GM19467 (cell line): ENCODE measurements at regions not wholly inside any gene's neighbourhood (a gene's known extent, or its start where the extent isn't known, plus 50 kb on each side); places are given as distances from the start of the nearest gene placed in this dataset.

ENCODE experiments used
- ATAC-seq: cut with Tn5 transposase; IDR thresholded peaks from one replicate; pipeline ENCODE4 v1.9.1; 2021; ENCODE audit warnings: mild to moderate bottlenecking, moderate library complexity; ENCODE audit not compliant: unreplicated experiment

DNA sequence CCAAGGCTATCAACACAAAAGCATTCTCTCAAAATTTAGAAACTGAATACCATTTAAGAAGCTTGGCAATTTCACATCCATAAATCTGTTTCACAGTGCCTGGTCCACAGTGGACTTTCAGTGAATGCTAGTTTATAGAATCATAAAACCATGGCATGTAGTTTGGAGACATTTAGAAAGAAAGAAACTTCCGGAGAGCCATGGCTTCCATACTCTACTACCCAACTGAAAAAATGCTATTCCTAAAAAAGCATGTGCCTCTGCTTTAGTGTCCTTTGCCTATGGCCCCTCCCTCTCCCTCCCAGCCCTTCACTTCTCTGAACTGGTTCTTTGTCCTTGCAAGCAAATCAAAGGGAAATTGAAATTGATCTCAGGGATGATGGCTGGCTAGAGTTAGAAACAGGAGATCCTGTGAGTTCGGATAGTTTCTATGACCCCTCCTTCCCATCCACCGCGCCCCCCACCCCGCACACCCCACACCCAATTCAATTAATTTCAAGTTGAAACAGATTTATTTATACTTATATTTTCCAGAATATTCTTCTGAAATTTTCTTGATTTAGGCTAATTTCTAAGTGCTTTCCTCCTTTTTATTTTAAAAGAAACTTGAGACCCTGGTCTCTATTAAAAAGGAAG, 248.3 kb downstream of the TRIB2 start:
- no peak for ATAC-seq

DNA sequence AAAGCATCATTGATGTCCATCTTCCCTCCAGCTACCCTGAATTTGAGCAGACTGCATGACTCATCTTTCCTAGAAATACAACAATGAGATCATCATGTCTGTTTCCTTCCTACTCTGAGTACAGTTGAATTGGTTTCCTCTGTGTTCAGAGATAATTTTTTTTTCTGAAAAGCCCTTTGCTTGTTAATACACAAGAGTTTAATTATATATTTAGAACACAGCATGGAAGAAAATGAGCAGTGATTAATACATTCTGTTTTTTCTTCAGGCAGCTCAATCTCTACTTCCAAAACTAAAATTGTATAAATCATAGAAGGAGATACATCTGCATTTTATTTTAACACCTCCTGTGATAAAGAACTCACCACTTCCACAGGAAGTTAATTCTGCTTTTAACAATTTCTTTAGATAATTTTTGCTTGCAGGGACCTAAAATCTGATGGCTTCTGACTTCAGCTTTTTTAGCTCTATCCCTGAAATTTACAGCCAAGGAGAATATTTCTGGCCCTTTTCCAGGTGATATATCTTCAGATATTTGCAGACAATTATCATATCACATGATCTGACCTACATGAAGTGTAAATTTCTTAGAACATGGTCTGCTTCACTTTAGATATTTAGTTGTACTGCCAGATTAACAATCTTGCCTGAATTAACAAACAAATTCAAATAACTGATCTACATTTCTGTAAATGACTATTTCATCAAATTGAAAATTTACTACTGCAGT, 249.0 kb downstream of the TRIB2 start:
- ATAC-seq: no peak

DNA sequence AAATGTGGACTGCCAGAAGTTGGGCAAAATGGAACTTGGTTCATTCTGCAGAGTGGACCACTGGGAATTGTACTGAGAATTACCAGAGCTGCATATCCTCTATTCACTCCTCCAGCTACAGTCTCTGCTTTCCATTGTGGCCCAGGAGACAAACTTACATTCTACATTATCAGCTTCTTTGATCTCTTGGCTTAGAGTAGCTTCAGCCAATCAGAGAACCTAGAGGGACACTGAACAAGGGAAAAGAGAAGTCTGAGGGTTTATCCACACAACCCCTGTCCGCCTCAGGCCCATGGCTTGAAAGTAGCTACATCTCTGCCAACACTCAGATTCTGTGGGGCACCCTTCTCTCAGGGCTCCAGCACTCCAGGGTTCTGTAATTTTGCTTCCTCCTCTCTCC, 251.1 kb downstream of the TRIB2 start:
- no peak for ATAC-seq

DNA sequence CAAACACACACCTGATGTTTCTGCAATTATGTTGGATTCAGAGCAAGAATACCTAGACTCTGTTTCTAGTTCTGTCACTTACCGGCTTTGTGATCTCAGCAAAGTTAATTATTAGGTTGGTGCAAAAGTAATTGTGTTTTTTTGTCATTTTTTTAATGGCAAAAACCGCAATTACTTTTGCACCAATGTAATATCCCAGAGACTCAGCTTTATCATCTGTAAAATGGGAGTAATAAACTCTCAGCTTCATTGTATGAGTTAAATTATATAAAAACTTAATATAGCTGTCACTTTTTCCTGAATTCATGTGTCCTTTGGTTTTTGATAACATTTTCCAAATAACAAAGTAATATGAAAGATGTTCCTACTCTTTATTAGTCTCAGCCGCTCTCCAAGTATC, 251.7 kb downstream of the TRIB2 start:
- no peak for ATAC-seq

DNA sequence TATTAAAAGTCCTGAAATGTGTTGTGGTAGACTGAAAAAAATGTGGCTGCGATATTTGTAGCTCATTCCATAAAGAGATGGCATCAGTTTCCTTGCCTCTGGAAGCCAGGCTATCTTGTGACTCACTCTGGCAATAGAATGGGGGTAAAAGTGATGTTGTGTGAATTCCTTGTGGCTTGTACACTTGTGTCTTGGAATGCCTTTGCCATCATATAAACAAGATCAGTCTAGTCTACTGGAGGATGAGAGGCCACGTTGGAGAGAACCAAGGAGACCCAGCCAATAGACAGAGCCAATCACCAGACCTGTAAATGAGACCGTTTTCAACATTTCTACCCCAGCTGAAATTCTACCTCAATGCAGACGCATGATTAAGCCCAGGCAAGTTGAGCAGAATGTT, 254.1 kb downstream of the TRIB2 start:
- ATAC-seq: no peak

DNA sequence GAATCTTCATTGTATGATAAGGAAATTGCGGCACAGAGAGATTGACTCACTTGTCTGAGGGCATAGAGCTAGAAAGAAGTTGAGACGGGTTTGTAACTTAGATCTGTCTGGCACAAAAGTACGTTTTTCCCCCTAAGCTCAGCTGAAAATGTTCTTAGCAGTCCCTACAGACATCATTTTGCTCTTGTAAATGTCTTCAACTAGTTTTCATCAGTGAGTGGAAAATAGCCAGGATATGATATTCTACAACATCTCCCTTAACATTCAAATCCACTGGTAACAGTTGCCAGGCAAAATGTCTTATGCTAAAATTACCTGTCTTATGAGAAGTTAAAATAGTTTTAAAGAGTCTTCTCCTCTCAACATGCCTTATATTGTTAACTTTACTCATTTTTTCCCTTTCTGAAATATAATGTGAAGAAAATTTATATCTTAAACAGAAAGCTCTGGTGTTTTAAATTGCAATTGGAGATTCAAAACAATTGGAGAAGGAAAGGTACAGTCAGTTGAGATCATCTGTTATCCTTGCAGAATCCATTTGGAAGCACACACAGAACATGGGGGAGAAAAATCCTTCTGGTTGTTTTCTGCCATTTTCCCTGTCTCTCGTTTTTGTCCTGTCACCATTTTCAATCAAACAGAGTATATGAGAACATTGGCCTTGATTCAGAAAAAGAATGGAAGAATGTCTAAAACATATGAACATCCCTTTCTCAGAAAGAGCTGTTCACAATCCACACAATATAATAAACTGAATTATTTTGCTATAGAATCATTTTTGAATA, 255.0 kb downstream of the TRIB2 start:
- ATAC-seq: no peak

DNA sequence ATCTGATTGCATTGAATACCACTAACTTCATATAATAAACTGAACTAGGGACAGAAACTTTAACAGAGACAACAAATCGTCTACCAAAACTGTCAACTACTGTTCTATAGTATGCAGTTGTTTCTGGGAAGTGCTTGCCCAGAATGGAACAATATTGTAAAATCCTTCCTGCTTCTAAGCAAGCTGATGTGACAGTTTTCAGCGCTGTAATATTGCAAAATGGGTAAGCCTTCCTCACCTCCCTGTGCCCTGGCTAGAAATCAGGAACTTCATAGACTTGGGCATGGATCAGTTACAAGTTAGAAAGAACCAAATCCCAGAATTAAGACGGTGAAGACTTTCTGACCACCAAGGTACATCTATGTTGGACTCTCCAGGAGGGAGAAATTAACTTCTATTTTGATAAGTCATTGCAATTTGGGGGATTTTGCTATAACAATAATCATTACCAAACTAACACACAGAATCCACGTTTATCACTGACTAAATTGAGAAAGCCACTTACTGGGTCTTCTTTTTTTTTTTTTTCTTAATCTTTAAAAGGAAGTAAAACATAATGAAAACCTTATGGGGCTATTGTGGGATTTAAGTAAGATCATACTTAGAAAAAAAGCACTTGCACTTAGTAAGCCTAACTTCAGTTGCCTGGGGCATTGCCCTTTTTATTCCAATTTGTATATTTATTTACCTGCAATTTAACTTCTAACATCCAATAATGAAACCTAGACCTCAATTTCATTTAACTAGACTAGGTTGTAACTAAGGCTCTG, 261.5 kb downstream of the TRIB2 start:
- ATAC-seq: no peak

DNA sequence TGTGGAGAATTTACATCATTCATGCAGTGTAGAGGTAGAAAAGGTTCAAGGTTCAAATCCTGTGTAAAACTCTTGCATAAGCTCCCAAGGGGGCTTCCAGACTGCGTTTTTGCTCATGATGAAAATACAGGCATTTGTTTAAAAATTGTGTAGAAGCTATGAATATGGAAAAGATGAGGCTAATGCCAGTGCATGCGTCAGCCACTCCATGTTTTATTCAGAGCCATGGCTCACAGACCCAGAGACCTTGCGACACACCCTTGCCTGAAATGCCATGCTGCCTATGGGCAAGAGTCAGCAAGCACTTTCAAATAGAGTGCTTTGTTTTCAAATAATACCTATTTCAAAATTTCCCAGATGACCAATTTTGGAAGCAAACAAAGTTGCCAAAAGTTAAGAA, 262.3 kb downstream of the TRIB2 start:
- ATAC-seq: no peak

DNA sequence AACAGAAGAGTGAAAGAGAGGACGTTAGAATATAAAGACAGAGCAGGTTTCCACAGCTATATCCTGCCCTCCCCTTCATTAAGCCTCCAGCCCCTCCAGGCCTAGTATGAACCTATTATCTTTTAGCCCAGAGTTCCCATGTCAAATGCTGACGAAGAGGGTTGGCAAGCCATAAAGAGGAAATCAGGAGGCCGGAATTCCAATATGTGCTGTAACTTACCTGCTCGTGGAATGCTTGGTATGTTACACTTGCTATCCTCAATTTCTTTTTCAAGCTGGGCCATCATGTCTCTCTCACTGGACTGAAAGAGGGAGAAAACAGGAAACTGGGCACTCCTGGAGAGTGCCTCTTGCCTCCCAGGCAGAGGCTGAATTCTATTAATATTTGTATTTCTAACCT, 264.1 kb downstream of the TRIB2 start:
- ATAC-seq: no peak

DNA sequence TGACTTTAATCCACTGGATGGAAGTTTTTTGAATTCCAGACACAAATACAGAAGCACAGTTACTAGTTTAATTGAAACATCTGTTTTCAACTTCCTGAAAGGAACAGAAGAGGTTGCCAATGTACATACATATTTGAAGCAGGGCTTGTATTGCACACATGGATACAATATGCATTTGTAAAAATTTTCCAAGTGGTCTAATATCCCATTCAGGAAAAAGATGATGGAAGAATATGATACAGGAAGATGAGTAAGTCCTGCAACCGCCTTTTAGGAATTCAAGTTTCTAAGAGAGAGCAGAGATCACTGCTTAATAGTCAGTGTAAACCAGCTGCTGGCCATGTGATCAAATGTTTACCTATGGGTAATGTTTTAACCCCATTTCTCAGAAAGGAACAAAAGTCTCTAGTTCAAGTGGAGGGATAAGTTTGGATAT, 265.4 kb downstream of the TRIB2 start:
- ATAC-seq: no peak

DNA sequence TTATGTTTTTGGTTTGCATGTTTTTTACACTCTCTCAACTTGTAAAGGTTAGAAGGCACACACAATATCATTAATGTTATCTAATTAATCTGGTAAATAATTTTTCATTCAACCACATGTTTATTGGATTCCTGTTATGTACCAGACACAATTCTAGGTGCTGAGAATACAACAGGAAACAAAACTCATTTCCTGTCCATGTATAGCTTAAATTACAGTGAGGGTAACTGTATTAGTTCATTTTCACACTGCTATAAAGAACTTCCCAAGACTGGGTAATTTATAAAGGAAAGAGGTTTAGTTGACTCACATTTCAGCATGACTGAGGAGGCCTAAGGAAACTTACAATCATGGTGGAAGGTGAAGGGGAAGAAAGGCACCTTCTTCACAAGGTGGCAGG, 270.5 kb downstream of the TRIB2 start:
- no peak for ATAC-seq

DNA sequence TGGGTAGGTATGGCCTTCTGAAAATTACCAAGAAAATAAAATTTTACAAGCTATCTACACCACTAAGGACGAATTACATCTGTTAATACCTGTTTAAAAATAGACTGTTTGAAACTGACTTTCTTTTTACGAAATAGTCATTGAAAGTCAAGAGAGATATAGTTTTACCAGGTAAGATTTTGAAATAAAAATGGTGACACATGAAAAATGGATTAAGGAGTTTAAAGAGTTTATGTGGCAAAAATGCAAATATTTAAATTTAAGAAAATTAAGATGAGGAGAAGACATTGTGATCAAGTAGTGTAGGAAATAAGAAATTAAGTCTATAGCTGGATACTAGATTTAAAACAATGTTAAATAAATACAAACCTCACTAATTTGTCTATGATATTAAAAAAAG, 271.5 kb downstream of the TRIB2 start:
- ATAC-seq: no peak

DNA sequence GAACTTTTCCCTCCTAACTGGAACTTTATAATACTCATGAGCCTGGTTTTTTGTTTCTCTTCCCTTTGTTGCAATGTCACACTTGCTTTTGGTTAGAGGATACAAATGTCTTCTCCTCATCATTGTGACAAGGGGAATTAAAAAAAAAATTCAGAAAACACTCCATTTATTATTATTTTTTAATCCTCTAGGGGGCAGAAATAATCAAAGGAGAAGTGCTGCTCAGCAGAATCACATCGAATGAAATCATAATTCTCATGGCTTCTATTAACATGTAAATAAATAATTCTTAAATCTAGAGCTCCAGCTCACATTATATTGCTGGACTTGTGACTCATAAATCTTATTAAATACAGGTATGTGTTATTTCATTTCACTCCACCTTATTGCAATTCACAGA, 273.8 kb downstream of the TRIB2 start:
- no peak for ATAC-seq

DNA sequence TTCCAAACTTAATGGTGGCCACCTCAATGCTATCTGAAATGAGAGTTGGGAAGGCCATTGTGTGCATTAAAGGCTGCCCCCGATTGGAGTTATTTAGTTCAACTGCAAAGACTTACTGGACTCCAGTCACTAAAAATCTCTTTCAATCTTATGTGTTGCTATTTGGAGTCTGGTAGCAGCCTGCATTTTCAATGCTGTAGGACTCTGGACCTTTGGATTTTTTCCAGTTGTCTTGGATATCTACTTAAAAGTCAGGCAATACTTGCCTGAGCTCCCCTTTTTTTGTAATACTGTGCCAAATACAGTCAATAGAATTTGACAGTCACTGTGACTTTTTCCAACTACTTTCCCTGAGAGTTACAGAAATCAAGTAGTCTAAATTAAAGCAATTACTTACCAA, 281.9 kb downstream of the TRIB2 start:
- no peak for ATAC-seq

DNA sequence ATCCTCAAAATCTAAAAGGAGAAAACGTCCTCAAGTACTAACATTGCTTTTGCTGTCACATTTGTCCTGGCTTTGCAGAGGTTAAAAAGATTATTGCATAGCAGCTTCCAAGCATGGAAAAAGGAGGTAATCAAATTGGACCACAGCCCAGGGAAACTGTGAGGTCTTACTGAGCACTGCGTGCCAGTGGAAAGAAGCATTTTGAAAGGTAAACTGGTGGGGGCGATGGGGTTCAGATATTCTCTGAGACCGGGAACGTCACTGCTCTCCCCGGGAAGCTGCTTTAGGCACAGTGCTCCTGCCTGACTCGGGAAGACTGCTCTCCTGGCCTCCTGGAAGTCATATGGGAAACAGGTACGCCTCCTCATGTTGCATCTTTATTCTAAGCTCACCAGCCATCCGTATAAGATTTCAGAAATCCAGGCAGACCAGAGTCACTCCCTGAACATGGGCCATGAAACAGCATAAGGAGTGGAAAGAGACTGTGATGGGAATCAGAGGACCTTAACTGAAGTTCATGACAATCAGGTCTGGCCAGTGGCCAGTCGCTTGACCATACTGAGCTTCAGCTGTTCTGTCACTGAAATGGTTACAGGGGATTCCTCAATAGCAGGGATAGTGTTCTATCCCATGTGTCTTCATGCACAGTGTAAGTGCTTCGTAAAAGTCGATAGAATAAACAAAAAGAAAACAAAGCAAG, 284.1 kb downstream of the TRIB2 start:
- ATAC-seq: no peak

DNA sequence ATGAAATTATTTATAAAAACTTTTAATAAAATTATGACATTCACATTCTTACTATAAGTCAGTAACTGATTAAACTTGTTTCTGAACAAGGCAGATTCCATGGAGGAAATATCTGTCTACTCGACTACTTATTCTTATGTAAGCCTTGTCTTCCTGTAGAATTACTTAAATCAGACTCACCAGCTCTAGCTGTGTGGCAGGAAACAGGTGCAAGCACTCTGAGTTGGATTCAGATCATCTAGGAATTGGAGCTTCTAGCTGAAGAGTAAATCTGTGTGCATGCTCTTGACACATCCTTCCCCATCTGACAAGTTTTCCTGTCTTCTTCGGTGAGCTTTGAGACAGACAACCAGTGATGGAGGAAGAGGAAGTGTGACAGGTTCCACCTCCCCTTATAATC, 284.7 kb downstream of the TRIB2 start:
- ATAC-seq: no peak

DNA sequence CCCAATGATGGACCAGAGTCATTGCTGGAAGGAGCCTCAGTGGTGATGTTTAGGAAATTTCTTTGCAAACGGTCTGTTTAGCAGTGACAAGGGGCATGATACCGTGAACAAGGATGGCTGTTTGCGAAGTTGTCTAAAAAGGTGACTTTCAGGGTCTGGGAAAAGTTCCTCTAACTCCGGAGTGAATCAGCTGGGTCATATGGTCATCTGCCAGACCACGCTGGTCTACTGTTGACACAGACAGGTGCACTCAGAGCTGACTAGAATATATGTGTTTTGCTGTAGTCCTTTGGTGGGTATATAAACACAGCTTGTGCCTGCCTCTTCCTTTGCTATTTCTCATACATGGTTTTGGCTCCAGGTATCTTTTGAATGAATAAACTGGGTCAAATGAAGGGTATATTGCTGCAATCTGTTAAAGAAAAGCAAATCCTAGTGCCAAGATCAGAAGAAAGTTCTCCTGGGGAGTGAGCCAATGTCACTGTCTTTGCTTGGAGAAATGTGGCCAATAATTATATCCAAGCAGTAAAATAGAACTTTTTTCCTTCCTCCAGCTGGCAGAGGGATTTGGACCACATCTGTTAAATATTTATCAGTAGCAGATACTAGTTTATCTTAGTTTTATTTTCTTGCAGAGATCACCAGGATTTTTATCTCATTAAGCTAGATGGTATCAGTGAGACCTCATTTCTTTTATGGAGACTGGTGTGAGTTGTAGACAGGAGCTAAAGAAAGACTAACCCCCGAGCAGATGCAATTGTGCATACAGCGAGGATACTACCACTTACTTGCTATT, 286.0 kb downstream of the TRIB2 start:
- no peak for ATAC-seq

DNA sequence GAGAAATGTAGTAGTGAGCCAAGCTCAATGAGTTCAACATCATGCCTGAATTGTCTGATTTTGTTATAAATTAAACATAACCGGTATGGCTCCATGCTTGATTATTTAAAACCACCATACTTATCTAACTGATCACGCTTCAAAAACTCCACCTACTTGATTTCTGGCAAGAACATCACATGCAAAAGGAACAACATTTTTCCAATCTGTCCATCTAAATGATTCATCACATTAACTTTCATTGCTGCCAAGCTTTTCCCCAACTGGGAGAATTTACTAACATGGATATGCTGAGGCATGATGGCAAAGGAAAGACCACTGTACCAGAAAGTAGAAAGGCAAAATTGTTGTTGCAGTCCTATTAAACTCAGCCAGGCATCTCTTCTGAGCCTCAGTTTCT, 286.8 kb downstream of the TRIB2 start:
- no peak for ATAC-seq

DNA sequence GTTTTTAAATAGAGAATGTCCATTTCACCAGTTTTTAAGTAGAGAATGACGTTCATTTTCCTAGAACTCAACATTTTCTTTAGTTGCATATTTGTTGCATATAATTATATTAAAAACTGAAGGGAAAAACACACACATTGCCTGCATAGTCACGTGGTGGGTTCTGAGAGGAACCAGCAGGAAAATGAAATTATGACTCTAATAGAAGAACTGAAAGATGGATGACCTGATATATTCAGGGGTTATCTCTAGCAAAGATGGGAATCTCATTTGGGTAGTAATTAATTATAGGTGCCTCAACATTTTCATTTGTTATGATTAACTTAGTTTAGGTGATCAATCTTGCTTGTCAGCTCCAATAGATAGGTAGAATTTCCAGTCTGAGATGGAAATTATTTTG, 288.3 kb downstream of the TRIB2 start:
- ATAC-seq: no peak

DNA sequence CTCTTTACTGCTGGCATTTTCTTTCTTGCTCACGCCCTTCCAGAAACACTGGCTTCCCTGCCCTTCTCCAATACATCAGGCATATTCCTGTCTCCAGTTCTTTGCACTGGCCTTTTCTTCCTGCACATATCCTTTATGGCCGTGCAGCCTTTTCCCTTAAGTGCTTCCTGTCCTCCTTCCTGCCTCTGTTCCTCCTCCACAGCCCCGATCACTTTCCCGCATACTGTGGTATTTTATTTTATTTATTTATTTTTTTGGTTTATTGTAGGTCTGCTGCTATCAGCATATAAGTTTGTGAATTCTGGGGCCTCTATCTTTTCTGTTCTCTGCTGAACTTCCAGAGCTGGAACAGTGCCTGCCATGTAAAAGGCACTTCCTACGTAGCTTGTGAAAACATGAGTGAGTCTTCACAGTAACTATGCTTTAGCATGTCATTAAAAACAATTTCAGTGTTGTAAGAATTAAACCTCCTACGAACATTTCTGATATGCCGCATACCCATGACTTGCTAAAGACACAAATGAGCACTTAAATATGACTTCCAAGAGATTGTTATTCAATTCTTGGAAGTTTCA, 289.1 kb downstream of the TRIB2 start:
- no peak for ATAC-seq
